RCC 7860 (cell line): ENCODE measurements at regions not wholly inside any gene's neighbourhood (a gene's known extent, or its start where the extent isn't known, plus 50 kb on each side); places are given as distances from the start of the nearest gene placed in this dataset.

ENCODE experiments used
- DNase-seq: peaks from one replicate; pipeline ENCODE4 v3.0.0-alpha.2; 2015; ENCODE audit warnings: low spot score
- FAIRE-seq: peaks from 2 replicates; lab custom pipeline; 2012; peaks lifted over from hg19 to GRCh38; lab: Jason Lieb, UNC

- FAIRE-seq (no peak), DNase-seq (no peak)
These were observed 920.9 kb upstream of the CTNND2 start for GRCh38 chr5:12825163-12825562.

DNA sequence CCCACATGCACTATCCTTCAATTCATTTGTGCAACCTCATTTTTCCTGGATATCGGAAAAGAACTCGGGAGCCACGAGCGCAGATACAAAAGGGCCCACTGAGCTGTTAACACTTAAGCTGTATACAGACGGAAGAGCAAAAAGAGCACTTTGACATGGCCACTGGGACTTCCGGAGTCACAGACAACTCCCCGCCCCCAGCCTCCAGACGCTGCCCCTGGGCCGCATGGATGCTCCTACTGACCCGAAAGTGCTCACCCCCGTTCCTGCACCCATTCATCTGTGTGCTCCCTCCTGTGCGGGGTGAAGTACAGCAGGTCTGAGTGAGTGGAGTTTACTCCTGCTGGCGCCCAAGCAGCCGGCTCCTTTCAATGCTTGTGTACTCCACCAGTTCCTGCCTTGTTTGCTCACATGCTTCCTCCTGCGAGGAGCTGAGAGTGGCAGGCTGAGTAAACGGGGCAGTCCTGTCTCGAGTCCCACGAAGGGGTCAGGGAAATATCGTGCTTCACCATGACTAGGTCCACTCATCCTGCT lies 901.0 kb upstream of the CTNND2 start:
- FAIRE-seq (no peak), DNase-seq (no peak)

DNA sequence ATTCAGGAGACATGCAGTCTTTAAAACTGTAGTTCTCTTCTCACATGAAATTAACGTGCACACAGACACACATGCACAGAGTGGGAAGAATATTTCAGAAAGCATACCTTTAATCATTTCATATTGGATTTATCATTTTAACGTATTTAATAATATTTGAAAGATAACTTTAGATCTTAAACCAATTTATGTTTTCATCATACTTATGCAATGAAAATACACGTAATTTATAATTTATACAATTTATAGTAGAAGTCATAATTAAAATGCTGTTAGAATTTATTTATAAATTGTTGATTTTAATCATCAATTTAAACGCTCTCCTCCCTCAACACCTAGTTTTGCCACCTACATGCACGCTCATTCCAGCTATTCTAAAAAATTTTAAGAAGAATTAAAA lies 894.9 kb upstream of the CTNND2 start:
- DNase-seq (no peak), FAIRE-seq (peak; percentile 16)

GRCh38 chr5:12795333-12795663 lies 891.1 kb upstream of the CTNND2 start:
- FAIRE-seq (no peak), DNase-seq (no peak)

DNA sequence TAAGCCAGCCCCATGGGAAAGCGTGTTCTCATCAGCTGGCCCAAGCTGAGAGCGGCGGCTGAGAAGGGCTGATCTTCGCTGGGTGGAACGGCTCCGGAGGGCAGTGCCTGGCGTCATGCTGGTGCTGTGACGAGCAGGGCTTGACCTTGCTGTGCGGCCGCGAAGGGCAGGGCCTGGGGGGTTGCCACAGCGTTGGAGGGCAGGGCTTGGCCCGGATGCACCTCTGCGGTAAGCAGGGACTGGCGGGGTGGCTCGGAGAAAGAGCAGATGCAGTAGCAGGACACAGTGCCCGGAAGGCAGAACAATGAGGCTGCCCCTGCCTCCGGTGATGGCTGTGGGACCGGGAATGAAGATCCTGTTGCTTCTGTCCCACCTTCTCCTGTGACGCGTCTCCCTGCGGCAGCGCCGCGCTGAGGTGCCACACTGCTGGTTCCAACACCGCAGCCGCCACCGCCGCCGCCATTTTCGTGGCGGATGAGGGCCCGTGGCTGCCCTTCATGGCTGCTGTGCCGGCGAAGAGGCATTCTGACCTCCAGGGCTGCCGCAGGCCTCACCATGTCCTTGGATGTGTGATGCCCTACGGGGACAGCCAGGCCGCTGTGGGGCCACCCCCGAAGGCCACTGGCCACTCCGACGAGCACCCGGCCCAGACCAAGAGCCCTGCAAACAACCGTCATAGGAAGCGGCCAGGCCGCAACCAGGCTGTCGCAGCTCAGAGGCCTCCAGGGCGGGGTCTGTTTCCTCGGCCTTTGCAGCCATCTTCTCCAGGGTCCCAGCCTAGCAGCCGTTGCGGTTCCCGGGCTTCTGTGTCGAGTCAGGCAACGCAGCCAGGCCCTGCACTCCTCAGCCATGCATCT lies 890.5 kb upstream of the CTNND2 start:
- no peak for DNase-seq

GRCh38 chr5:12793373-12793772 lies 889.1 kb upstream of the CTNND2 start:
- DNase-seq: no peak
- FAIRE-seq: no peak

More for the DNA sequence above, 890.5 kb upstream of the CTNND2 start:
- no peak for FAIRE-seq

GRCh38 chr5:12780536-12780935 lies 876.3 kb upstream of the CTNND2 start:
- no peak for FAIRE-seq
- DNase-seq: no peak

DNA sequence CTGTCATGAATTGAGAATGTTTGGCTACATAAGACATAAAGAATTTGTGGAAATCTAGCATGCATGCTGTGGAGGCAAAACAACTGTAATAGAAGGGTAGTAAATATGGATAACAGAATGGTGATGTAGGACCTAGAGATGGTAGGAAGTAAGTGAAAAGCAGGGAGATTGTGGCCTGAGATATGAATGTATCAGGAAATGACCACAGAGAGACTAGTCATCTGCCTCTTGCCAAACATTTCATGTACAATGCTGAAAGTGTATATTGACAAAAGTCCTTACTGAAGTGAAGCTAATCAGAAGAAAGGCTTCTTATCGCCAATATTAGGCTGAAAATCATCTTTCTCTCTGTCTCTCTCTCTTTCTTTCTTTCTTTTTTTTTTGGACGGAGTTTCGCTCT lies 873.1 kb upstream of the CTNND2 start:
- FAIRE-seq (no peak), DNase-seq (no peak)

DNA sequence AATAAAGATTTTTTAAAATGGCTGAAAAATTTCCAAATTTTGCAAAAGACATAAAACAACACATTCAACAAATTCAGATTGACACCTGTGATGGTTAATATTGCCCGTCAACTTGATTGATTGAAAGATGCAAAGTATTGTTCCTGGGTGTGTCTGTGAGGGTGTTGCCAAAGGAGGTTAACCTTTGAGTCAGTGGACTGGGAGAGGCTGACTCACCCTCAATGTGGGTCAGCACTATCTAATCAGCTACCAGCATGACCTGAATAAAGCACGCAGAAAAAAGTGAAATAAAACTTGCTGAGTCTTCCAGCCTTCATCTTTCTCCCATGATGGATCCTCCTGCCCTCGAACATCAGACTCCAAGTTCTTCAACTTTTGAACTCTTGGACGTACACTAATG lies 868.0 kb upstream of the CTNND2 start:
- DNase-seq: no peak
- FAIRE-seq: no peak

DNA sequence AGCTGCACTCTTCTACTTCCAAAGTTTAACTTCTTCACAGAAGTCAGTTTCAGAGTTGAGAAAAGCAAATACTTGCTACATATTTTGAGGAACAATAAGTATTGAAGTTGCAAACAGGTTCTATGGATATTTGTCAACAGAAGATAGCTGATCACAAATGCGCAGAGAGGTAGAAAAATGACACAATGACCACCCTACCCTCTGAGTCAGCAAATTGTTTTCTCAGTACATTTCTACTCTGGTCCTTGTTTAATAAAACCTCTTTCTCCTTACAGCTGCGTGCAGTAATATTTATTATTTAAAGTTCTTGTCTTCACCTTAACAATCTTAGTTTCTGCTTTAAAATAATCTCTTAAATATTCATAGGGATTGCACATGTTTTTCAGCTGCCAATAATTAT lies 855.1 kb upstream of the CTNND2 start:
- FAIRE-seq (no peak), DNase-seq (no peak)

DNA sequence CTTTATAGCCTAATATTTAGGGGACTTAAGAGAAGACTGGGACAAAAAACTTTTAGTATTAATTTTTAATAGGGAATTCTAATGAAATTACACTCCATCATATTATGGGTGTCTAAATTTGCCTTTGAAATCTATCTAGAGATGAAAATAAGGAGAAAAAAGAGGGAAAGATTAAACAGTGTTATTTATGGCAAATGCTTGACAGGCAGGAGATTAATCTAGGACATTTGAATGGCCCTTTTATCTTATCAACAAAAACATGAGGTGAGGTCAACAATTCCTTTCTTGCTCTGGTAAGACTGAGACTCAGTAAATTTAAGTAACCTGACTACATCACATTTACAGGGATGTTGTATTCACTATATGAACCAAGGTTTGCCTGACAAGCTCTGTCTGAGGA lies 852.8 kb upstream of the CTNND2 start:
- FAIRE-seq: no peak
- DNase-seq: no peak

- no peak for FAIRE-seq
- no peak for DNase-seq
These were observed 841.3 kb upstream of the CTNND2 start for GRCh38 chr5:12745537-12745936.

- DNase-seq (no peak), FAIRE-seq (no peak)
These were observed 839.3 kb upstream of the CTNND2 start for GRCh38 chr5:12743582-12743981.

DNA sequence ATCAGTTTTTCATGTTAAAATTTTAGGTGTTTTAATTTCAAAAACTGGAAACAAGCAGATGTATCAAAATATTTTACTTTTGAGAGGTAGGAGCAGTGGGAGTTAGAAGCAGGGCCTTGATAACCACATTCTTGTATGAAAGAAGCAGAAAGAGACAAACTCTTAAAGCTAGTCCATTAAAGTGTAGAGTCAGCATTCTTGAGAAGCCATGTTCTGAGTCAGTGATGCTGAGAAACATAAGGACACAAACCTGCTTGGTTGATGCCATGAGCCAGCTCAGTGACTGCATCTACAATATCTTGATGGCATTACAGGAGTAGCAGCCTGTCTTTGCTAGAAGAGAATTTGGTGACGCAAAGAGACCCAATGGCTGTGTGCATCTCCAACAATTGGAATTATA lies 826.1 kb upstream of the CTNND2 start:
- DNase-seq: no peak
- no peak for FAIRE-seq

- FAIRE-seq (no peak), DNase-seq (no peak)
These were observed 812.4 kb upstream of the CTNND2 start for GRCh38 chr5:12716664-12717063.

GRCh38 chr5:12707560-12707959 lies 803.3 kb upstream of the CTNND2 start:
- DNase-seq (no peak), FAIRE-seq (no peak)

DNA sequence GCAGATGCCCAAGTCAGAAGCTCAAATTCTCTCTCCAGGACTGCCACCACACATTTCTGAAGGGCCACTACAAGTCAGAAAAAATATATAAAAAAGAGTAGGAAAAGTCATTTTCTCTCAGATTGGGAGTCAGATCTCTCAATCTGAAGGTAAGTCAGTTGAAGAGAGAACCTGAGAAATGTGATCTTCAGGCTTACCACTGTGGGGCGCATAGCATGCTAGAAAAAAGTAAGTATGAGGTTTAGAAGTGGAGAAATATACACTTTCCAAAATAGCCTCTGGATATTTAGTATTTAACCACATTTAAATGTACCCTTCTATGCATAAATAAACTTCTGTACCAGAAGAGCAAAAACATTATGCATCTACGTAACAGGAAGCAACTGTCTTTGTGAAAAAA lies 800.7 kb upstream of the CTNND2 start:
- no peak for FAIRE-seq

GRCh38 chr5:12703254-12703653 lies 799.0 kb upstream of the CTNND2 start:
- FAIRE-seq (peak; percentile 4), DNase-seq (no peak)

More for the DNA sequence above, 800.7 kb upstream of the CTNND2 start:
- DNase-seq: no peak

DNA sequence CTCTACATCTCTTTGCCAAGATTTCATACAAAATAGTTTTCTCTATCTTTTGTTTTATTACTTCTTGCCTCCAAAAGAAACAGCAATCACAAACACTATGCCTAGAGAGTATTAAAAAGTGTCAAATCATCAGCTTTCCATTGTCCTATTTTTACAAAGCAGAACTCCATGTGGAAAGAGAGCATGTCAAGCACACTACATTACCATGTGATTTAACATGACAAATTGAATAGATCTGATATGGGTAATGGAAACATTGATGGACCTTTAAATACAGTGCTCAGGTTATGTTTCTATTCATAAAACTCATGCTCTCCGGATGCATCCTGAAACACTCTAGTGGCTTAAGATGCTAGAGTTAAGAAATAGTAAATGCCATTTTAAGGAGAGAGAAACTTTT lies 791.4 kb upstream of the CTNND2 start:
- no peak for DNase-seq
- no peak for FAIRE-seq

DNA sequence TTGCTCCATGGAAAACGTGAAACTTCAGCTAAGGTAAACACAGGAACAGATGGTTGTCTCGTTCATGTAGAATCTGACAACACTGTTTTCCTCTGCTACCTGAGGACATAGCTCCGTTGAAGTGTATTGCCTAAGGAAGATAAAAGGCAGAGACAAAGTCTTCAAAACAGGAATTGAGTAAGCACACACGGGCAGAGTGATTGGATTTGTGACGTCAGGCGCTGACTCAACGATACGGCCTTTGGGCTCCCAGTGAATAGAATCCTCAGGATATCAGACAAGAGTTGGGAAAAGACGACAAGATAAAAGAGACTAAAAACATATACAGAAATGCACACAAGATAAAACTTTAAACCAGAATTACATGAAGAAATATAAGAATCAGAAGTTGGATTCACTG lies 787.1 kb upstream of the CTNND2 start:
- no peak for DNase-seq
- FAIRE-seq: no peak

DNA sequence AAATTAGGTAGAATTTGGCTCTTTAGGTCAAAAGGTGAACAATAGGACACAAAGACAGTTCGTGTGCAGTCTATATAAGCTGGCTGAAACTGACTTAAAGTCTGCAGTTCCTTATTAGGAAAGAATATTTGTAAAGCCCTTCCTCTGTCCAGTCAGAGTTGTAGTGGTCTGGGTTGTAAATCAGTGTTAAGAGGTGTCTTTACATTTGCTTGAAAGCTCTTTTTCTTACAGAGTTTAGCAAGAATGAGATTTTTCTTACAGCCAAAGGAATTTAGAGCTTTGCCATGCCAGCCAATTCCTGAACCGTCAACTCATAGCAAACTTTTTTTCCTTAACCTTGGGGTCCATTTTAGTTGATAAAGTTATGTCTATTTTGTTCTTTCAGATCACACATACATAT lies 786.1 kb upstream of the CTNND2 start:
- DNase-seq (no peak), FAIRE-seq (no peak)

GRCh38 chr5:12683249-12683648 lies 779.0 kb upstream of the CTNND2 start:
- no peak for DNase-seq
- FAIRE-seq: no peak

DNA sequence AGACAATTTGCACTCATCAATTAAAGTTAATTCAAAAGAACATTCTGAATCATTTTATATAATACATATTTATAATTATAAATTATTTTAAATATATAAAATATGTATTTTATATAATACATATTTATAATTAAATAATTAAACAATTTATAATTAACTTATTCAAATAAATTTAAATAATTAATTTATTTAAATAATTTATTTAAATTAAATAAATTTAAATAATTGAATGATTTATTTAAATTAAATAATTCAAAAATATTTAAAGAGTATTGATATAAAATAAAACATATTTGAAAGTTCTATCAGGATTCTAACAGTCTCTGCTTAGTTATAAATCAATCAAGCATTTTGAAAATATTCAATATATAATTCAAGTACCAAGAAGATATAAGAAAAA lies 775.5 kb upstream of the CTNND2 start:
- peak; percentile 99 for FAIRE-seq
- DNase-seq: no peak
